HG02623 (cell line): ENCODE measurements at regions not wholly inside any gene's neighbourhood (a gene's known extent, or its start where the extent isn't known, plus 50 kb on each side); places are given as distances from the start of the nearest gene placed in this dataset.
"Not testable (repeated sequence)": the region's sequence is repeated elsewhere in the genome, so short reads cannot be mapped to it uniquely, and the experiment has no call there.

ENCODE experiments used
- ATAC-seq: cut with Tn5 transposase; IDR thresholded peaks from one replicate; pipeline ENCODE4 v1.9.1; 2021; ENCODE audit warnings: moderate library complexity; ENCODE audit not compliant: unreplicated experiment

DNA sequence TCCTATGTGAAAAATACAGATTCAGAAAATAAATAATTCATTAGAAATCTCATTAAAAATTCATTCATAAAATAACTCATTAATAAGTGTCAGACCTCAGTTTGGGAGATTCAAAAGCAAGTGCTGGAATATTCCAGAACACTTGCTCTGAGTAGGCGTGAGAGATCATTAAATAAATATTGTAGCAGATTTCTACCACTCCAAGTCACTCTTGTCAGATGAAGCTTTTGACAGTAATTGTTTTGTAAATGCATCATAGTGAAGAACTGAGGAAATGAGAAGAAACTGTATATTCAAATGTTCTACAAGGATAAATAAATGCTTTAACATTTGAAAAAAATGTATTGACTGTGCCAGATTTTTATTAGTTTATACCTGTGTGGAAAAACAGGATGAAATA is 1228.1 kb downstream of the SLITRK1 start:
- ATAC-seq = no peak

DNA sequence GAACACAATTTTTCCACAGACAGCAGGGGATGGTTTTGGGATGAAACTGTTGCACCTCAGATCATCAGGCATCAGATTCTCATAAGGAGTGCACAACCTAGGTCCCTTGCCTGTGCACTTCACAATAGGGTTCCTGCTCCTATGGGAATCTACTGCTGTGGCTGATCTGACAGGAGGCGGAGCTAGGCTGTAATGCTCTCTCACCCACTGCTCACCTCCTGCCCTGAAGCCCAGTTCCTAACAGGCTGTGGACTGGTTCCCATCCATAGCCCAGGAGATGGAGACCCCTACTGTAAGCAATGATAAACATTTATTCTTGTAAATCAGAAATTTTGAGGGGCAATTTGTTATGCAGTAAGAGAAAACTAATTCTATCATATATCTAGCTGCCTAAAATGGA is 1234.7 kb downstream of the SLITRK1 start:
- ATAC-seq = no peak

DNA sequence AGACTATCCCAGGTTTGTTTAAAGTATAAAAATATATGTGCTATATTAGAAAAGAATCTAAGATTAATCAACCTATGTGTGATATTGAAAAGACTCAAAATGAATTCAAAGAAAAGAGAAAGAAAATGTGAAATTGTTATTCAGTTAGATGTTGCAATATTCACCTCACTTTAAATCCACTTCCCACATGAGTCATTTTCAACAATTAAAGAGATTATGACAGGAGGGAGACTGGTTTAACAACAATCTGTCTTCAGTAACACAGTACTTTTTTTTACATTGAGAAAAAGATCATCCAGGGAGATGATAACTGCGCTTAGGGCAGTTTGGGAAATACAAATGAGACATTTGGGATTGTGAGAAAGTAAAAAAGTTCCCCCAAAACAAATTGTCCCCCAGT is 1246.2 kb downstream of the SLITRK1 start:
- ATAC-seq = no peak

DNA sequence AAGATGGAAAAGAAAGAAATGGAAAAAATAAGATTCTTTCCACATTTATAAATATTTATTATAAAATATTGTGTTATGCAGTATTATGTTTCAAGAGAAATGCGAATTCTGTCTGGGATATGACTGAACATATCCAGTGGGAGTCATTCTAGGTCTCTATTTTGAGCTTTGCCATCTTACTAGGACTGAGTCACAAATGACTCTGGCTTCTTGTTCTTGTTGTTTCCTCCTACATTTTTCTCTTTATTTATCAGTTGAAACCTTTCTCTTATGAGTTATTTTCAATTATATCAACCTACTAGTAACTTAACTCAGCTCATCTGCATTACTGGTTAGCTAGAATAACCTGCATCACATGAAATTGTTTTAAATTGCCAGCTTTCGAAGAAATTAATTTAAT is 1247.3 kb downstream of the SLITRK1 start:
- no peak for ATAC-seq

DNA sequence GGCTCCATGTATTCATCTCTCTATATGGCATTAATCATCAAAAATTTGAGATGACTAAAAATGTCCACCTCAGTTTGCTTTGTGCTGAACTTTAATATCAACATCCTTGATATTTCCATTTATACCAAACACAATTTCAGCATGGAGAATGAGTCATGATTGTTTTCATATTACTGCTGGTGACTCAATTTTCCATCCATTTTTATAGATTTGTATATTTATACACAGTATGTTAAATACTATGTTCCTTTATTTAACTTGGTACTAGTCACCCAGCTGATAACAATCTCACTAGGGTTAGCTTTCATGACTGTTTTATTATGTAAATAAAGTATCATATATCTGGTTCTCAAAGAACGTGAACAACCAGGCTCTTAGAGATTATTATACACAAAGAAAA is 1255.1 kb downstream of the SLITRK1 start:
- ATAC-seq = no peak

GRCh38 chr13:82625717-82626116 is 1256.6 kb downstream of the SLITRK1 start:
- no peak for ATAC-seq

- ATAC-seq = no peak
Observed at GRCh38 chr13:82615043-82615442, 1267.2 kb downstream of the SLITRK1 start.

- ATAC-seq = no peak
Observed at GRCh38 chr13:82614086-82614485, 1268.2 kb downstream of the SLITRK1 start.

GRCh38 chr13:82606008-82606407 is 1276.3 kb downstream of the SLITRK1 start:
- ATAC-seq = no peak

GRCh38 chr13:82597747-82598146 is 1284.5 kb downstream of the SLITRK1 start:
- no peak for ATAC-seq

DNA sequence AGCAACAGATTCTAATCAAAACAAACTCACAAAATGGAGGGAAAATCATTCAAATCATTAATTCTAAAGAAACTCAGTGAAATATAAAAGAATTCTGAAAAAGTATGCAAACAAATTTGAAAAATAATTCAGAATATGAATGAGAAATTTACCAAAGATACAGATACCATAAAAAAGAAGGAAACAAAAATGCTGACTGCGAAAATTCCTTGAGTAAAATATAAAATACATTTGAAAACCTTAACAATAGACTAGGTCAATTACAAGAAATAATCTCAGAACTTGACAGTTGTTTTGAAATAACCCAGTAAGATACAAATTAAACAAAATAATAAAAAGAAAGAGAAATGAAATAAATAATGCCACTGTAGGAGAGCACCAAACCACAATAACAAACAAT is 1289.0 kb downstream of the SLITRK1 start:
- ATAC-seq = no peak

GRCh38 chr13:82571653-82572052 is 1310.6 kb downstream of the SLITRK1 start:
- no peak for ATAC-seq

DNA sequence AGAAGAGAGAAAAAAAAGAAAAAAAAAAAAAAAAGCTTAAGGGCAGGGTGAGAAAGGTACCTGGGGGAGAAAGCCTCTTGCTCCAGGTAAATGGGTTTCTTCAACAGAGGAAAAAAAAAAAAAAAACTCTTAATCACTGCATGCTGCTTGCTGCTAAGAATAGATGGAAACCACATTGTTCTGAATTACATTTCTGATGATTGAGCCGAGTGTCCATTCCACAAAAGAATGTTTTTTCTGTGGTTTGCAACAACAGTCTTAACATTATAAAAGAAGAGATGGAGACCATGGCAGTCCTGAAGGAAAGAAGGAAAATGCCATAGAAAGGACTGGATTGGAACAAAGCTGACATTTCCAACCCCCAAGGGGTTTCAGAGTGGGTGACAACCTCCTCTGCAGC is 1312.7 kb downstream of the SLITRK1 start:
- no peak for ATAC-seq

DNA sequence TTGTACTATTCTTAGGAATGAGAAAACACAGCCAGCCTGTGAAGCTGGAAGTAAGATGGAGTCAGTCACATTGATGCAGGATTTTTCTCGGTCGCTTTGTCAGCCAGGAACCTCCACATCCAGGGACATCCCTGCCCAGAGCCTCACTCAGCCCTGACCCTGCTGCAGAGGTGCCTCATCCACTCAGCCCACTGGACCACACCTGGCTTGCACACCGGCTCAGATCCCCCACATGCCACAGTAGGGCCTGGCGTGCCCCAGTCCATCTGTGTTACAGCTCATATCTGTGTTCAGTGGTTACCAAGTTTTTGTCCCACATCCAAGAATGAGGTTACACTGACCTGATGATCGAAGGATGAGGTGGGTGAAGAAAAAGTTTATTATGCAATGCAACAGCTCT is 1315.4 kb downstream of the SLITRK1 start:
- ATAC-seq = no peak

- ATAC-seq = no peak
Observed at GRCh38 chr13:82565201-82565600, 1317.1 kb downstream of the SLITRK1 start.

GRCh38 chr13:82560889-82561288 is 1321.4 kb downstream of the SLITRK1 start:
- no peak for ATAC-seq

DNA sequence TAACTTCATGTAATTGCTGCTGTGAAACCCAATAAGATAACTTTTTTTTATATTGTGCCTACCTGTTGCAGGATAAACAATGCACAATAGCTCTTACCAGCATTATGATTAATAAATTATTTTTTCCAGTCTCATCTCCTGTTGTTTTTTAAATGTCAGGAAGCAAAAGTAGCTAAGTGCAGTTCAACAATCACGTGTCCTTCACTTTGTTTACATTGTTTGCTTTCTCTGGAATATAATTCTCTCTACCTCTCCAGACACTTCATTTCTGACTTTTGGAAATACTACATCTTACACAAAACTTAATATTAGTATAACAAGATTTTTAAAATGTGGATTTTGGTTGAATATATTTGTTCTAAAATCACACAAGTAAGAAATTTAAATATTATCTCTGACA is 1359.4 kb downstream of the SLITRK1 start:
- no peak for ATAC-seq

DNA sequence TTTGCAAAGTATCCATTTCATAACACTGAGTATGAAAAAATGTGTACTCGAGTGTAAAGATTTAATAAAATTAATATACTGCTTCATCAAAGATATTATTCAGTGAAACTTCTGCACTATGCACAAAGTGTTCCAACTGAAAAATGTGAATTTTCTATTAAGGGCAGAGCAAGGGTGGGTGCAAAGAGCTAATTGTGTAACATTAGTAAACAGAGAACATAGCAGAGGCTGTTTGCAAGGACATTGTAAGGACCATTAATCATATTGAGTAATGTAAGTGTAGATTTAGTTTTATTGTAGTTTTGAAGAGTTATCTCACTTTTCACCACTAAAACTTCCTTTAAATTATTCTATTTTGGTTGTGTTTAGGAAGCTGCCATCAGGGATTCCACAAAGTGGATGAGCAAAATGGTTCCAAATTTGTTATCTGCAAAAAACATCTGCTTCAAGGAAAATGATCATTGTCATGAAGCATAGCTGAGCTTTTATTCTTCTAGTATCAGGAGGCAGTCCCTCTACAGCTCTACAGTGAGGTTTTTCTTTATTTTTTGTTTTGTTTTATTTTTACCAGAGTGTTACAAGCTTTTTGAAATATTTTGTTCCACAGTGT is 1375.4 kb downstream of the SLITRK1 start:
- no peak for ATAC-seq

DNA sequence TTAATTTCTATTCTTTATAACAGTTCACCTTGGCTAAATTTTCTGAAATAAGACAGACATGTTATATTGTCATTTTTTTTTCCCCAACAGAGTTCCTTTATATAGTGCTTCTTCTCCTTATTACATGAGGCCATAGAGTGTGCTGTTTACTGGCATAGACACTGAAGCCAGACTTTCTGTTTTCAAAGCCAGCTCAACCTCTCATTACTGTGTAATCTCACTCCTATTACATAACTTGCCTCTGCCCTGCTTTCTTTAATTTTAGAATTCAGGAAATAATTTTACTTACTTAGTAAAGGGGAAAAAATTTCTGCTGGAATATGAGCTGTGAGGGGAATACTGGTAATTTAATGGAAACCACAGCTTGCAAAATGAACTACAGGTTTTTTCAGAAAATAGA is 1380.4 kb downstream of the SLITRK1 start:
- no peak for ATAC-seq

DNA sequence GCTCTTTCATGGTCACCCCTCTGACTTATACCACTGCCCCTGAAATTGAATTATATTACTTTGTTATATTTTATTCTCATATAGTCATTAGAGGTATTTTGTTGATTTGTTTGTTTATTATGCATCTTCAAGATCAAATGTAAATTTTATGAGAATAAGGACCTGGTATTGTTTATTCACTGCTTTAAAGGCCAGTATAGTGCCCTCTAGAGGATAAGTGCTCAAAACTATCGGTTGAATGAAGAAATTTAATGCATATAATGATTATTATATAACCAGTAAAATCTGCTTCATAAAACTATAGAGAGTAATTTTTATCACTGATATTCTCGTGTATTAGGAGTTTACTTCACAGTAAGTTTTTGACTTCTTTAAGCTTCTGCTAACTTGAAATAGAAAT is 1401.9 kb downstream of the SLITRK1 start:
- ATAC-seq = no peak

DNA sequence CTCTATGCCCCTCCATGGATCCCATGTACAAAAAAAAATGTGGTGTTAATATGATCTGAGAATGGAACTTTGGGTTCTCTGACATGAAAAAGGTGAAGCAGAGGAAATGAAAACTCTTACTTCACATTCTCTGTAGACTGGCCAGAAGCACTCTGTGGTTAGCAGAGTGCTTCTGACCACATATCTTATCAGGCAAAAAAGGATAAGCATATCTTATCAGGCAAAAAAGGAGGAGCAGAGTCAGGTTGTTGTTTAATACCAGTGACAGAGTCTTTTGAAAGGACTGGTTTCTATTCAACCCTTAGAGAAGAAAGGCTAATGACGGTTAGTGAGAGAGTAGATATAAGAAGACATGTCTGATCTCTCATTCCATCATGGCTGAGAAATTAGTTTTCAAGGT is 1404.8 kb downstream of the SLITRK1 start:
- no peak for ATAC-seq

DNA sequence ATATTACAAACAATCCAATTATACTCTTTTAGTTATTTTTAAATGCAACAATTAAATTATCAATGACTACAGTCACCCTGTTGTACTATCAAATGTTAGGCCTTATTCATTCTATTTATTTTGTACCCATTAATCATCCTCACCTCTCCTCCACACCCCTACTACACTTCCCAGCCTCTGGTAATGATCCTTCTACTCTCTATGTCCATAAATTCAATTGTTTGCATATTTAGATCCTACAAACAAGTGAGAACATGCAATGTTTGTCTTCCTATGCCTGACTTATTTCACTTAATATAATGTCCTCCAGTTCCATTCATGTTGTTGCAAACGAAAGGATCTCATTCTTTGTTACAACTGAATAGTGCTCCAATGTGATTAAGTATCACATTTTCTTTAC is 1414.6 kb downstream of the SLITRK1 start:
- no peak for ATAC-seq

GRCh38 chr13:82459575-82459974 is 1422.7 kb downstream of the SLITRK1 start:
- not testable (repeated sequence) for ATAC-seq

GRCh38 chr13:82458169-82458568 is 1424.1 kb downstream of the SLITRK1 start:
- ATAC-seq = no peak
